LoVo (cell line): ENCODE measurements at regions not wholly inside any gene's neighbourhood (a gene's known extent, or its start where the extent isn't known, plus 50 kb on each side); places are given as distances from the start of the nearest gene placed in this dataset.

ENCODE experiments used
- DNase-seq: peaks from one replicate; pipeline ENCODE4 v3.0.0-alpha.2; 2016; ENCODE audit warnings: low spot score

- no peak for DNase-seq
These were observed 159.9 kb downstream of the MDFIC start for GRCh38 chr7:115081772-115082171.

GRCh38 chr7:115078851-115079250 lies 157.0 kb downstream of the MDFIC start:
- DNase-seq = no peak

GRCh38 chr7:115078386-115078785 lies 156.5 kb downstream of the MDFIC start:
- DNase-seq = no peak

- no peak for DNase-seq
These were observed 148.4 kb downstream of the MDFIC start for GRCh38 chr7:115070311-115070710.
